ENCODE measurements at regions not wholly inside any gene's neighbourhood (a gene's known extent, or its start where the extent isn't known, plus 50 kb on each side); places are given as distances from the start of the nearest gene placed in this dataset.

- Histone ChIP-seq H3K27me3 (no peaks in the 10 kb centered on the region), H3K36me3 (ENCODE audit: low read depth, missing control alignments) (no peaks in the 10 kb centered on the region), H3K4me1 (peaks cover 4% of the 10 kb centered on the region), H3K4me3 (no peak overlapping the region), H3K27ac (no peak overlapping the region), H3K9me3 (no peaks in the 10 kb centered on the region)
- intact Hi-C loops (cut with DNase I; ENCODE audit: low total_unique reads) = no loop called here
- DNase-seq = no peak
- no peak for TF ChIP-seq CTCF (IDR thresholded peaks at IDR 0.05)
Measured at GRCh38 chr4:154001193-154001592, 212.3 kb upstream of the SFRP2 start.

GRCh38 chr4:153997516-153997915, 208.6 kb upstream of the SFRP2 start:
- H3K27me3 ChIP-seq = no peaks in the 10 kb centered on the region
- no peaks in the 10 kb centered on the region for H3K9me3 ChIP-seq
- no peak overlapping the region for H3K4me3 ChIP-seq
- intact Hi-C loops (cut with DNase I; ENCODE audit: low total_unique reads) = no loop called here
- TF ChIP-seq POLR2A (IDR thresholded peaks at IDR 0.05) (no peak), CTCF (IDR thresholded peaks at IDR 0.05) (no peak)
- H3K36me3 ChIP-seq (ENCODE audit: low read depth, missing control alignments) = no peaks in the 10 kb centered on the region
- H3K27ac ChIP-seq = no peak overlapping the region
- no peak for DNase-seq
- 70 to 80% methylated on average over 4 of the region's 4 CpGs for WGBS, 2 donors
- no peaks in the 10 kb centered on the region for H3K4me1 ChIP-seq

GRCh38 chr4:153989505-153989904, 200.6 kb upstream of the SFRP2 start:
- no peak overlapping the region for H3K27ac ChIP-seq
- intact Hi-C loops (cut with DNase I; ENCODE audit: low total_unique reads) = no loop called here
- H3K4me1 ChIP-seq = no peaks in the 10 kb centered on the region
- H3K36me3 ChIP-seq (ENCODE audit: low read depth, missing control alignments) = no peaks in the 10 kb centered on the region
- TF ChIP-seq CTCF (IDR thresholded peaks at IDR 0.05) (no peak), POLR2A (IDR thresholded peaks at IDR 0.05) (no peak)
- H3K9me3 ChIP-seq = no peaks in the 10 kb centered on the region
- DNase-seq = no peak
- 88 to 99% methylated on average over 2 of the region's 2 CpGs for WGBS, 2 donors
- no peak overlapping the region for H3K4me3 ChIP-seq
- no peaks in the 10 kb centered on the region for H3K27me3 ChIP-seq

DNA sequence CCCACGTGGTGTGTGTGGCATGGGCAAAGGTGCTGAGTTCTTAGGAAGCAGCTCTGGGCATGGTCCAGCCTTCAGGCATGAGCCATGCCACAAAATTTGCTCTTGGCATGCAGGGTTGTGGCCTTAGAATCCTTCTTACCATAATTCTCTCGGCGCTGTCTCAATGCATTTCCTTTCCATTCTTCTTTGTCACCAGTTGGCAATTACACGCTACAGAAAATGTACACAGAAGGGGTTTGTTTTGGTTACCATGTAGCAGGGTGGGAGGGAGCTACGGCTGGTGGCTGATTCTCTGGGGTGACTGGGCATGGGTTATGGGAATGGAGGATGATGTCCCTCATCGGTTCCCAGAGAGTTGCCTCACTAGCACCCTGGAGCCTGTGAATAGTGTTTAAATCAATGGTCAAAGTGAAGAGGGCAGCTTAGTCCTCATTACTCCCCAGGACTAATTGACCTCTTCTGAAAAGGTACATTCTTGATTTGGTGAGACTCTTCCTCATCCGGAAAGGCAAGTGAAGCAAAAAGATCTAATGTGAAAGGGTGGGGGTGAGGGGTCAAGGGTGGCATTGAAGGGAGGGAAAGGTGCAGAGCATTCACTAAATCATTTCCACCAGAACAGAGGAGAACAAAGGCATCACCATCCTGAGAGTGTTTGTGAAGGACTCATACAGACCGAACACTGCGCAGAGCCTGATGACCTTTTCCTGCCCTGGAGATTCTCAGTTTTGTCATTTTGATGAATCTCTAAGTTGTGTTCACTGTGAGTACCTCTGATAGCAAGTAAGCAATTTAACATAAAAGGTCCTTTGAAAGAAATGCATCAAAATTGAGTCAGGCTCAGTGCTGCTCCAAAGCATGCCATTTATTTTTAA, 199.8 kb upstream of the SFRP2 start:
- H3K4me1 ChIP-seq = no peaks in the 10 kb centered on the region
- no peak for DNase-seq
- no peak overlapping the region for H3K27ac ChIP-seq
- H3K9me3 ChIP-seq = no peaks in the 10 kb centered on the region
- no peaks in the 10 kb centered on the region for H3K27me3 ChIP-seq
- intact Hi-C loops (cut with DNase I; ENCODE audit: low total_unique reads) = no loop called here
- no peak overlapping the region for H3K4me3 ChIP-seq
- no peaks in the 10 kb centered on the region for H3K36me3 ChIP-seq (ENCODE audit: low read depth, missing control alignments)
- TF ChIP-seq POLR2A (IDR thresholded peaks at IDR 0.05) (no peak), CTCF (IDR thresholded peaks at IDR 0.05) (no peak)
- WGBS, 2 donors = 57 to 75% methylated on average over 9 of the region's 9 CpGs

GRCh38 chr4:153987291-153987690, 198.4 kb upstream of the SFRP2 start:
- DNase-seq = no peak
- intact Hi-C loops (cut with DNase I; ENCODE audit: low total_unique reads) = no loop called here
- no peak overlapping the region for H3K4me3 ChIP-seq
- WGBS, 2 donors = 6 to 67% methylated on average over 1 of the region's 1 CpG
- H3K36me3 ChIP-seq (ENCODE audit: low read depth, missing control alignments) = no peaks in the 10 kb centered on the region
- no peaks in the 10 kb centered on the region for H3K27me3 ChIP-seq
- no peak for TF ChIP-seq CTCF (IDR thresholded peaks at IDR 0.05)
- TF ChIP-seq POLR2A (IDR thresholded peaks at IDR 0.05) = no peak
- H3K27ac ChIP-seq = no peak overlapping the region
- H3K9me3 ChIP-seq = no peaks in the 10 kb centered on the region
- H3K4me1 ChIP-seq = no peaks in the 10 kb centered on the region

Measured in testis (tissue), 2 donors.